ENCODE measurements at regions not wholly inside any gene's neighbourhood (a gene's known extent, or its start where the extent isn't known, plus 50 kb on each side); places are given as distances from the start of the nearest gene placed in this dataset.
"Not testable (repeated sequence)": the region's sequence is repeated elsewhere in the genome, so short reads cannot be mapped to it uniquely, and the experiment has no call there.

DNA sequence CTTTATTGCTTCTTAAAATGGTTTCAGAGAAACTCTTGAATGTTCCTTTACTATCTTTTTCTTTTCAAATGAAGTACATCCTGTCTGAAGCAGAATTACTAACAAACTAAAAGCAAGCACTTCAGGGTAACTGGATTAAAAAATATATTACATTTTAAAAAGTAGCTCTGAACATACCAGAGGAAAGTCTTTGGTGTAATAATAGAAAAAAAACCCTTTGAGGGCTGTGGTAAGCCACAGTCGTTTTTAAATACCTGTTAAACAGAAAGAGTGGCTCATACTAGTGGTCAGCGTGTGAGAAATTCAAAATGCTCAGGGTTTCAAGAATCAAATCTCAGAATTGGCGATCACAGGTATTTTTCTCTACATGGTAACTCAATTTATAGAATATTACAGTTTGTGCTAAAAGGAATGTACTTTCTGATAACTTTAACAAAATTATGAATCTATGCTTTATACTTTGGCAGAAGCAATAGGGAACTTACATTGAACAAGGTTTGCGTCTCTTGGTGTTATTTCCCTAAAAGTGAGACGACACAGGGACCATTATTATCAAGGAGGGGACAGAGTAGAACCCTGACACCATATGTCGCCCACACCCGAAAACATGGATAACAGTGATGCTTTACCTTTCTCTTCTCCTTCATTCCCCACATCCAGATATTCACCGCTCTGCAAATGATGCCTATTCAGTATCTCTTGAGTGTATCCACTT lies 97.0 kb upstream of the DPH5 start:
- DNase-seq = no peak

DNA sequence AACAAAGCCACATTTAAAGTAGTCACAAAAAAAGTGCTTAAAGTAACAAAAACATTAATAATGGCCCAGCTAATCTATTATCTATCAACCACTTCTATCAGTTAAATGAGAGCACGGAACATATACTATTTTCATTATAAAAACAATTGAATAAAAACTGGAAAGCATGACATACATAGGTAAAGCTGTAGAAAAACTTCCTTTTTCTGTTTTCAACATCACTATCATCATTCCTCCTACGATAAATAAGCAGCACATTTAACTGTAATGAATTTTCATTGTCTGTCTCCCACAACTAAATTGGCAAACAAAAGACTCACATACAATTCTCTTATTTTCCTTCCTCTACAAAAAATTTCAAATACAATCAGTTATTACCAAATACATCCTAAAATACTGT lies 96.4 kb upstream of the DPH5 start:
- DNase-seq = no peak

DNA sequence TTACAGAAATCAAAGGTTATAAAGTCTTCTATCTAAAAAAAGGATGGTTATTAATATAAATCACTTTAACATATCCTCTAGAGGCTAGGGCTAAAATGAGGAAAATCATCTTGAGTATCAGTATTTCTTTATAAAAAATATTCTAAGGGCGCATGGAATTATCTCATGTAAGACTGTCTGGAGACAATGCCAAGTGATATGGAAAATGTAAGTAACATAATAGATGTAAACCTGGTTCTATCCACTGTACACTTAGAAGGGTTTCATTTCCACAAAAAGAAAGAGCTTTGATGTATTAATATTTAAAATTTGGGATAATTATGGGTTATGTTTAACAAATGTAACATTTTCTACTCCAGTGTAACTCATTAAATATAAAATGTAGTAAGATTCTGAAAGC lies 95.9 kb upstream of the DPH5 start:
- no peak for DNase-seq

DNA sequence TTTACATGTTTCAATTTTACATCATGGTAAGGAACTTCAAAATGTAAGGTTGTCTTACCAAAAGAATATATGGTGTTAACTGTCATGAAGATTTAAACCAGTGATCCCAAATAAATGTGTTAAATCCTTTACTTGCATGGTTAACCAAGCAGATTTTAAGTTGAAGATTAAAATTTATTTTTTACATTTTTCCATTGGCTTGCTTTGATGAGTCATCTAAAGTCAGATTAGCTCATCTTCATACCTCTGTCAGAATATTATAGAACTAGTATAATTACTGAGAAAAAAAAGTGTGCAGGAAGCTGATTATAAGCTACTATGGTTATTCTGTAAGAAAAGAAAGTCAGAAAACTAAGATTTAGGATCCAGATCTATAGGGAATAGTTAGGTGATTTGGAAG lies 95.3 kb upstream of the DPH5 start:
- no peak for DNase-seq

DNA sequence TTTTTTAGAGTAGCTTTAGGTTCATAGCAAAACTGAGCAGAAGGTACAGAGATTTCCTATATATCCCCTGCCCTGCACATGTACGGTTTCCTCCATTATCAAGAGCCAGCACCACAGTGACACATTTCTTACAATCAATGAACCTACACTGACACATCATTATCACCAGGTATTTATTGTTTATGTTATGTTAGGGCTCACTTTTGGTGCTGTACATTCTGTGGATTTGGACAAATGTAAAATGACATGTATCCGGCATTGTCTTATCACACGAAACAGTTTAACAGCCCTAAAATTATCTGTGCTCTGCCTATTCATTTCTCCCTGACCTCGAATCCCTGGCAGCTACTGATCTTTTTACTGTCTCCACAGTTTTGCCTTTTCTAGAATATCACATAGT lies 93.7 kb upstream of the DPH5 start:
- DNase-seq = no peak

DNA sequence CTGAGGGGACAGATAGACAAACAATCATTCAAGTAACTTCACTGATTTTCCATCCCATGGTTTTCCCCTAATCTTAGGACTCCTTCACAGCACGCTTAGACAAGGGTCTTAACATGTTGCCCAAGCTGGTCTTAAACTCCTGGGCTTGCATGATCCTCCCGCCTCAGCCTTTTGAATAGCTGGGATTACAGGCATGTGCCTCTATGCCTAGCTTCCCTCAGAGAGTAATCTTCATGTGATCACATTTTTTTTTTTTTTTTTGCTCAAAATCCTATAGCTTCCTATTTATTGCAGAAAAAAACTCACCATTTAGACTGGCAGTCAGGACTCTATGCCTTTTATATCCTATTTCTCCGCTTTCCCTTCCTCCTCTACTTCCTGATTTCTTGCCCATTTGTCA lies 90.4 kb upstream of the DPH5 start:
- DNase-seq = no peak

DNA sequence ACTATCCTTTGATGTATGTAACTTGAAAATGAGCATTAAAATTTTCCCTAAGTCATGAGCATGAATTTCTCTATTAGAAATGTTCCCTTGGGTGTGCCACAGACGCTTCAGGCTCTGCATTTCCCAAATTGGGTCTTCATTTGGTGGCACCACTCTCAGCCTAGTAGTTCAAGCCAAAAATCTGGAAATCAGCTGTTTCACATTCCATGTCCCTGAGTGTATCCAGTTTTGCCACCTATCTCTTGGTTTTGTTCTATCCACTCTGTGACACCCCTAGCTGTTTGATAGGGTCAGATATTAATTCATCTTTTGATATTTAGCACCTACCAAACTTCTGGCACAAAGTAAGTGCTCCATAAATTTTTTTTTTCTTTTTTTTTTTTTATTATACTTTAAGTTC lies 89.5 kb upstream of the DPH5 start:
- no peak for DNase-seq

DNA sequence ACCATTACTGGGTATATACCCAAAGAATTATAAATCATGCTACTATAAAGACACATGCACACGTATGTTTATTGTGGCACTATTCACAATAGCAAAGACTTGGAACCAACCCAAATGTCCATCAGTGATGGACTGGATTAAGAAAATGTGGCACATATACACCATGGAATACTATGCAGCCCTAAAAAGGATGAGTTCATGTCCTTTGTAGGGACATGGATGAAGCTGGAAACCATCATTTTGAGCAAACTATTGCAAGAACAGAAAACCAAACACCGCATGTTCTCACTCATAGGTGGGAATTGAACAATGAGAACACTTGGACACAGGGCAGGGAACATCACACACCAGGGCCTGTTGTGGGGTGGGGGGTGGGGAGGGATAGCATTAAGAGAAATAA lies 88.5 kb upstream of the DPH5 start:
- not testable (repeated sequence) for DNase-seq

DNA sequence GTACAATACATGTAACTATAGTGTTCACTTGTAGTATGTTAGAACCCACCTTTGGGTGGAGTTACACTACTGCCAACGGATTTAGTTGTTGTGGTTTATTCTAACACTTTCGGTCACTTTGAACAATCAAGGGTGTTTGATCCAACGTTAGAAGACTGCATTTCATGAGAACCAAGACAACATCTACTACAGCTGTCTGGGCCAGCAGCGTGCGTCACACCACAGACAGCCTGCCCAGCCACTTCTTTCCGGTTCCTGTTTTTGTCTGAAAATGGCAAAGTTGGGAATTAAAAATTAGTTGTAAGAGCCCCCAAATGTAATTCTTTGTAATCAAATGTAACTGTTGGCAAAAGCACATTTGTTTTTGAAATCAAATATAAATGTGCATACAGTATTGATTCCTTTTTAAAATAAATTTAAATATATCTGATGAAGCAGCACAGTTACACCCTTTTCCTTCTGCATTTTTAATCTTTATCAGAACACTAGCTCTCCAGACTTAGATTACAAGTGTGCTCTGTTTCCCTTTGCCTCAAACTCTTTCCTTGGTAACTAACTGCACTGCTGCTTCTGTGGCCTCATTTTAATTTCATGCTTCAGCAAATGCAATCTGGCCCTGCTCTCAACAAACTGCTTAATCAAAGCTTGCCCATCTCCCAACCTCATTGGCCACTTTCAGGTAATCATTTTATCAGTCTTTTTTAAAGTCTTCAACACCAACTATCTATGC lies 86.6 kb upstream of the DPH5 start:
- no peak for DNase-seq

DNA sequence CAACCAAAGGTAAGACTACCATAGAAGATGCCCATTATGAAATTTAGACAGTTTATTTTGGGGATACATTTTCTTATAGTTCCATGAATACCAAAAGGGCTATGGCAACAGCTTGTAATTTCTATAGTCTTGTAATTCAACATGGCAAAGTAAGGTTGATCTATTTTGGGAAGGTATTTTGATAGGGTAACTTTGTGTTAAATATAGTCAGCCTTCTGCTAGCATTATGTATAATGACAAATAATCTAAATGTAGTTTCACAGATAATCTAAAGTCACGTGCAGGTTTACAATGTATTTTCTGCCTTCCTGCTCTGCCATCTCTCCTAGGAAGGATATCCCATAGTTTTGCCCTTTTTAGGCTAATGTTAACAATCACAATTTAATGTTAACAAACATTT lies 85.9 kb upstream of the DPH5 start:
- no peak for DNase-seq

DNA sequence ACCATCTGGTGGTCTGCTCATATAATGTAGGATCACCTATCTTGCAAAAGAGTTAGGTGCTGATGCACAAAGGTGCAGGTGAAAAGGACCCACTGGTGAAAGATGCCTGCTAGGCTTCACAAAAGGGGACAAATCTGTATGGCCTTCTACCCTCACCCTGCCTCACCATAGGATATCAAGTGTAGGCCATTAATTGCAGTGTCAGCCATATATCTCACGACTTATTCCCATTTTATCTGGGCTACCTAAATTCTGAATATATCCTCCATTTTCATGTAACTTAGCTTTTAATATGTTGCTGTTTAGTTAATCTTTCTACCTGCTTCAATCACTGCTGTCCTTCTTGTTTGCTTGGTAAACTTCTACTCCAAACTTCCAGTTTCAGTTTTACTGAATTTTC lies 84.2 kb upstream of the DPH5 start:
- DNase-seq = no peak

DNA sequence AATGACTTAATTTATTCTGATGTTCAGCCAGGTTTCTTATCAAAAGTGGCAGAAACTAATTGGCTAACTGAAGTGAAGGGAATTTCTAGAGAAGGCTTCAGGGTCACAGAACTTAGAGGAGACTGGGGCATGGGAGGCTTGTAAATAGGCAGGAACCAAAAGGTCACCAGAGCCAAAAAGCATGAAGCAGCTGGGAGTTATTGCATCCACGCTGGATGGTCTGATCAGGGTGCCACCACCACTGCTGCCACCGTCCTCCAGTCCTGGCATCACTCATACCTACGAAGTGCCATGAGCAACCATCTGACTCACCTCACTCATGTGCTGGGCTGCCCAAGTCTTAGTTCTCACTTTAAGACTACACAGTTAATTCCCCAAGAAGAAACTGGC lies 82.5 kb upstream of the DPH5 start:
- DNase-seq = no peak

DNA sequence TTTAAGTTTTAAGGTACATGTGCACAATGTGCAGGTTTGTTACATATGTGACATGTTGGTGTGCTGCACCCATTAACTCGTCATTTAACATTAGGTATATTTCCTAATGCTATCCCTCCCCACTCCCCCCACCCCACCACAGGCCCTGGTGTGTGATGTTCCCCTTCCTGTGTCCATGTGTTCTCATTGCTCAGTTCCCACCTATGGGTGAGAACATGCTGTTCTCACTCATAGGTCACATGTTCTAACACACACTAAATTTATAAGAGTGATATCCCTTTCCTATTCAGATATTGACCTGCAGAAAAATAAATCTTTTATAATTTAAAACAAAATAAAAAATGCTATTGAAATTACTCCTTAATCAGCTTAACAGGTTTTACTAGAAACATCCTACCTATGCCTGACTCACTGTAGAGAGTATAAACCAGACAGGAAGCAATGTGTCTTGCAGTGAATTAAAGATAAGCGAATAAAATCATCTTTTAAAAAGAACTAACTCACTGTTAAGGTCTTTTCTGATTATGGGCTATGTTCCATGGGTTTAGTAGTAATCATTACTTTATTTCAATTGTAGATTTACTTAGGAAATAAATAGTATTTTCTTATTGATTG lies 82.0 kb upstream of the DPH5 start:
- no peak for DNase-seq

DNA sequence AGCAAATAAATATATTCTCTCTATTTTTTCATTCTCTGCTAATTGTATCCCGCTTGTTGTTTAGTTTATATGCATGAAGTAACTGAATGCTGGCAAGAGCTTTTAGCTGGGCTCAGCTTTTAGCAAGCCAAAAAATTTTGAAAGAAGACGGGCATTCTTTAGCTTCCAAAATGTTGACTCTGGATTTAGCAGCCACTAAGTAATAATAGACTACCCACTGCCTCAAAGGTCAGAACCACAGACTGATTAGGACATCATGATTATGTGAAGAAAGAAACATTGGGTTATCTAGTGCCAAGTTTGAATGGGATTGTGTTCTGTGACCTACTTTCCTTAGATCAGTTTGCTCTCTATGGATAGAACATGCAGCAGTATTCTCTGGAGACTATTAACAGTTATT lies 80.3 kb upstream of the DPH5 start:
- no peak for DNase-seq

DNA sequence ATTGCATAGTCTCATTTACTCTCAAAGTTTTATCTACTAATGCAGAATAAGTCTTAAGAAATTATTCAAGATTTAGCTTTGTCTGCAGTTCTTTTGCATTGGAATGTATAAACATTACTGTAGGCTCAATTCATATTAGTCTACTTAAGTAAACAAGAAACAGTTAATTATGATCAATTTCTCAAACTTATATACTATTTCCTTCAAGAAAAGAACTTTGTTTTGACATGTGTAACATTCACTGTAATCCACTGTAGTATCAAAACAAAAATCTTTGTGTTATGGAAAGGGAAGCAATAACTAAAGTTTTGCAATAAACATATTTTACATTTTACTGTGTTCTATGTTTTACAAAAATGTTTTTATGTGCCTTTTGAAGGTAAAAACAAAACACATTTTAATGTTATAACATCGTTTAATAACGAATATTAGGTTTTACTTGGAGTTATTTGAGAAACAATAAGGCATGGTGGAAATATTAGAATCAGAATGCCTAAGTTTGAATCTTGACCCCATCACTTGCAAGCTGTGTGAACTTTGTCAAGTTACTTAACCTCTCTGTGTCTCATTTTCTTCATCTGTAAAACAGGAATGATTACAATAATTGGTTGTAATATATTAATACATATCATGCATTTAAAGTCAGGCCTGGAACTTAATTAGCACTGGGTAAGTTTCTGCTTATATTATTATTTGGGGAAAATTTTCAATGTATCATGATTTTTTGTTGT lies 77.0 kb upstream of the DPH5 start:
- no peak for DNase-seq

DNA sequence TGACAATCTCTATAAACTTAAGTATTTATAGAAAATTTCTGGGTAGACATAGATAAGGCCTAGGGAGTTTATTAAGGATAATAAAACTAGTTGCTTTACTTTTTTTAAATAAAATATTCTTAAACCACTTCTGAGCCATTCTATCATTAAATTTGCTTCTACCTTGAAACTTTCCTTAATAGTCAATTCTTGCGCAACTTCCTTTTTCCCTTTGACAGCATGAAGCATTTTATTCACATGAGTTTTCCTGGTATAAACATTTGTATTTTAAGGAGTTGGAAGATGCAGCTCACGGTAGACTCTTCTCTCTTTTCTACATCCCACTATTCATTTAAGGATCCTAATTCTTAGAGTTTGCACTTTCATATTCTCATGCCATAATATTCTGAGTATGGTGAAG lies 75.8 kb upstream of the DPH5 start:
- no peak for DNase-seq

DNA sequence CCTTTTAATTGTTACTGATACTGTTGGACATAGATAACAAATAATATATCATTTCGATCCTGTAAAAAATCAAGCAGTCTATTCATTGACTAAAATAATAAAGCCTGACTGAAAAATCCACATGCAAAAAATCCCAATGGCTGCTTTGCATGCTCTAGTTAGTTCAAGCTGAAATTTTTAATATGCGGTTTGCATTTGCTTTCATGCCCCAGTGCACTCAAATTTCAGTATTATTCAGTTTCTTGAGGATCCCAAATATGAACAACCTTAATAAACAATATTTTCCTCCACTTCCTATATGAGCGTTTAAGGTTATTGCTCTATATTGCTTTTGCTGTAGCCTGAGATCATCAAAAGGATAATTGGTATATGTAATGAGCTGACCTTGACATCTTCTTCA lies 75.1 kb upstream of the DPH5 start:
- no peak for DNase-seq

DNA sequence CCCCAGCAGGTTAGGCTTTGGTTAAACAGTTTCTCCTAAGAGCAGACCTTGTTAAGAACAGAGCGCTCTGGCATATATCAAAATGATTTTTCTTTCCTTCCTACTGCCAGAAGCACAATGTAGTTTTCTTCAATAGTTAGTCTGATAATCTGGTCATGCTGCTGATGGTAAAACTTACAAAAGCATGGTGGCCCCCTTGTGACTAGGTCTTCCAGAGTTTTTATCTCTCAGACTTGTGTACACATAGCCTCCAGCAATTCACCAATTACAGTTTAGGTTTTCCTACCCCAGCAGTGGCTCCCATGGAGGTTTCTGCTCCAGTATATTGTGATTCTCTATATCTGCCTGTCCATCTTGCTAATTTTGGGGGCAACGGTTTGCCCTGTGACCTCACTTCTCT lies 73.3 kb upstream of the DPH5 start:
- no peak for DNase-seq

DNA sequence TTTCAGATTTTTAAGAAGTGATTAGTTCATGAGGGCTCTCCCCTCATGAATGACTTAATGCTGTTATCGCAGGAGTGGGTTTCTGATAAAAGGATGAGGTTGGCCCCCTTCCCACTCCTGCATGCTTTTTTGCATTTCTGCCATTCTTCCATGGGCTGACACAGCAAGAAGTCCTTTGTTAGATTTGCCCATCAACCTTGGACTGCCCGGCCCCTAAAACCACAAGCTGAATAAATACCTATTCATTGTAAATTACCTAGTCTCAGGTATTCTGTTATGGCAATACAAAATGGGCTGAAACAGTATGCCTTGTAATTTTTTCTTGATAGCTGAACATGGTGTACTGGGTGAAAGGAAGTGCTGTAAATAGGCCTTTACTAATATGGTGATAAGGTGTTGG lies 72.7 kb upstream of the DPH5 start:
- no peak for DNase-seq

DNA sequence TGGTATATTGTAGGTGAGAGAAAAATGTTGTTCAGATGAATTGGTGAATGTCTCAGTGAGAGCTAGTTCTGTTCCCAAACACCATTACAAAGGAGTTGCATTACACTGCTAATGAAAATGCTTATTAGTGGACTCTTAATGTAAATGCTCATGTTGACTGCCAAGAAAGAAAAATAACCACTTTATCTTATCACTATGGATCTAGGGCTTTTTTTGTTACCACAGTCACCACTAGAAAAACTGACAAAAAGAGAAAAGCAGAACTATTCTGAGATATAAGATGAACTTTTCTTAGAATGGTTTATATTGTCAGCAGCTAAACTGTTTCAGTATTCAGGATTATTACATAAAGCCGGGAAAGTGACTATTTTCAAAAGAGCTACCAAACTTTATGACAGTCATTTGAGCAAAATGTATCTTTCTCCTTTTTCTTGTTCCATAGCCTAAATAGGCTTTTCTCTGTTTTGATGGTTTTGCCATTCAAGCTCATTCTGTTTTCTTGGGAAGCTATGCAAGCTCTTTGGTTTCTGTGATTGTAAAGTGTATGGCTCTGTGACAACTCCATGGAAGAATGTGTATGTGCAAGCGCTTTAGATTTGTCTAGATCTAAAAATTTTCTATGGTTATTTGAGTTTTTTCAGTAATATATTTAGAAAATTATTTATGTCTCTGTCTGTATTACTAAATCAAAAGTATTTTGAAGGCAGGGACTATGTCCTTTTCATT lies 64.2 kb upstream of the DPH5 start:
- no peak for DNase-seq

DNA sequence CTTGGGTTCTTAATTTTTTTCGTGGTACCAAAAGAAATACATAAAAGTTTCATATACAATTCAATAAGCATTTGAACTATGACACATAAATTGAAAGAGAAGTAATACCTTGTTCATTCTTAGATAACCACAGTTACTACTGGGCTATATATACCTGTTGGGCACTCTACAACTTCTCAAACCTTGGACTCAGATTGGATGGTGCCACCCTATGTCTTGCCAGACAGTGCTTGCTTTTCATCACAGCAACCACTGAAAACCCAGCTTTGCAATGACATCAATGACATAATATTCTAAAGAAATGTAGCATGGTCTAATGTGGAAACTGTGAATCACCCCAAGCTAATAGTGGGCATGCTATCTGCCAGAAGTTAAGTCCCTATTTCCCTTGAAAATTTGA lies 62.8 kb upstream of the DPH5 start:
- no peak for DNase-seq

DNA sequence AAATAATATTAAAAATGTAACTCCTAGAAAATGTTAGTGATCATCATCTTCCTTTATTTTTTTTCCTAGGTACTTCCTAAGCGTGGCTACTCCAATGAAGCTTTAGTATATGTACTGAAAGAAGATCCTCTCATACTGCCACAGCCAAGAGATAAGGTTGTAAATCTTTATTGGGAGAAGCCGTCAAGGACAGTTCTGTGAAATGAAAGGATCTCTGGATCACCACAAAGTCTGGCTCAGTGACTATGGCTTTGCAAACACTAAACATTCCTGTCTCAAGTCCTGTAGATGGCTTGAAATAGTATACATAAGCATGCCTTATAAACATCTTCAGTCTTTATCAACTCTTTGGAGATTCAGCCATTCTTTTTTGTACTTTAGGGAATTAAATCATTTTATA lies 61.2 kb upstream of the DPH5 start:
- no peak for DNase-seq

All from skin of body (tissue), 1 donor.